Right lobe of liver (tissue), 6 donors: ENCODE measurements at regions not wholly inside any gene's neighbourhood (a gene's known extent, or its start where the extent isn't known, plus 50 kb on each side); places are given as distances from the start of the nearest gene placed in this dataset.
A peak's percentile ranks its signal among the peaks of the same experiment; 100 is the strongest.

Experiments
- ATAC-seq, 4 donors: fragments of 200-7000 bp; cut with Tn5 transposase; one replicate each; pipeline ENCODE4 v1.9.1; 2020; ENCODE audit warnings: mild to moderate bottlenecking in 4 of 4, moderate library complexity in 4 of 4
- DNase-seq, 3 donors: peaks; one replicate each; pipeline ENCODE4 v3.0.0-alpha.2; 2020
- H3K27ac ChIP-seq, 3 donors: fragments of 200-600 bp; one replicate each; pipeline ENCODE4 v1.8.0; 2022
- H3K27me3 ChIP-seq, 2 donors: fragments of 200-600 bp; one replicate each; pipeline ENCODE4 v1.8.0; 2022
- H3K36me3 ChIP-seq, 4 donors: fragments of 200-600 bp; sonication (generic) in 1 of 4; one replicate each; pipeline versions ENCODE4 v1.5.1 to v1.8.0; 2017 to 2022; ENCODE audit warnings: control low read depth in 1 of 4
- H3K4me1 ChIP-seq, 4 donors: fragments of 200-600 bp; sonication (generic) in 1 of 4; one replicate each; pipeline versions ENCODE4 v1.5.1 to v1.8.0; 2017 to 2022; ENCODE audit warnings: control low read depth in 1 of 4
- H3K4me3 ChIP-seq, 3 donors: fragments of 200-600 bp; one replicate each; pipeline ENCODE4 v1.8.0; 2022
- H3K9me3 ChIP-seq, 4 donors: fragments of 200-600 bp; sonication (generic) in 1 of 4; one replicate each; pipeline versions ENCODE4 v1.5.1 to v1.8.0; 2017 to 2022; ENCODE audit warnings: control low read depth in 1 of 4
- POLR2A ChIP-seq: fragments of 450-650 bp; IDR thresholded peaks from one replicate; pipeline ENCODE4 v1.6.1; 2017; ENCODE audit warnings: antibody characterized with exemption, mild to moderate bottlenecking
- WGBS: methylation state at CpG from one replicate; pipeline ENCODE4 v1.1.6; 2018; ENCODE audit warnings: low coverage, low lambda C conversion rate; ENCODE audit not compliant: insufficient coverage; ENCODE audit errors: missing lambda C conversion rate; 5-methylcytosine and 5-hydroxymethylcytosine counted together
- intact Hi-C, 2 donors: fragments of 100-400 bp; cut with DNase I; formaldehyde crosslinking; loops; one replicate each; pipeline versions ENCODE4 v1.11.2 to v1.14.1; 2022
- TF ChIP-seq, protein P1 (sequence below), 4 donors: fragments of 200-600 bp in 3 of 4; fragments of 450-650 bp in 1 of 4; IDR thresholded peaks; one replicate each; pipeline versions ENCODE4 v1.5.1 to v1.8.0; 2016 to 2022; ENCODE audit warnings: antibody characterized with exemption in 4 of 4, mild to moderate bottlenecking in 2 of 4
- donor health status: DM: no; HTN: yes; CAD: no.
- donor health status: DM: no; HTN: no; CAD: no.
- donor health status: DM: no; HTN: no; CAD: no.
- donor health status: DM: no; HTN: yes; CAD: no.
- donor health status: DM: no; HTN: yes; CAD: no.

DNA sequence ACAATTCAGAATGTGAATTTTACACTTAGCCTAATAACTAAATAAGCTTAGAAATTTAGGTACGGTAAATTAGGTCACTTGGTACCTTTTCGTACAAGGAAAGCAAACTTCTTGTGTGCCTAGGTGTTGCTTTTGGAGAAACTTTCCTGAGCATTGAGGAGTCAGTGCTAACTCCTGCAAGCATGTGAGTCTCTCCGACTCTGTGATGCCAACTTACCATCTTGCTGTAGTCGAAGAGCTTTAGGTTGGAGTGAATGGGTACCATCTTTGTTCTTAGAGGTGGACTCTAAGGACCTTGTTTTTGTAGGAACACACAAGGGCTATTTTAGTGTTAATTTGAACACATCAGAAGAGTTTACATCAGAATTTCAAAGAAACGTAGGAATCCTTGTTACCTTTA, 688.9 kb downstream of the USP25 start:
- Histone ChIP-seq H3K4me3 (peak overlapping the region in 2 of 3 donors; percentile 50 to 52), H3K4me1 (peaks cover 0 to 14% (median 3%) of the 10 kb centered on the region in 4 donors), H3K9me3 (no peaks in the 10 kb centered on the region), H3K27me3 (no peaks in the 10 kb centered on the region), H3K27ac (peak overlapping the region; percentile 83 to 93 (median 93)), H3K36me3 (no peaks in the 10 kb centered on the region)
- no peak for TF ChIP-seq POLR2A
- TF ChIP-seq, protein P1, sequence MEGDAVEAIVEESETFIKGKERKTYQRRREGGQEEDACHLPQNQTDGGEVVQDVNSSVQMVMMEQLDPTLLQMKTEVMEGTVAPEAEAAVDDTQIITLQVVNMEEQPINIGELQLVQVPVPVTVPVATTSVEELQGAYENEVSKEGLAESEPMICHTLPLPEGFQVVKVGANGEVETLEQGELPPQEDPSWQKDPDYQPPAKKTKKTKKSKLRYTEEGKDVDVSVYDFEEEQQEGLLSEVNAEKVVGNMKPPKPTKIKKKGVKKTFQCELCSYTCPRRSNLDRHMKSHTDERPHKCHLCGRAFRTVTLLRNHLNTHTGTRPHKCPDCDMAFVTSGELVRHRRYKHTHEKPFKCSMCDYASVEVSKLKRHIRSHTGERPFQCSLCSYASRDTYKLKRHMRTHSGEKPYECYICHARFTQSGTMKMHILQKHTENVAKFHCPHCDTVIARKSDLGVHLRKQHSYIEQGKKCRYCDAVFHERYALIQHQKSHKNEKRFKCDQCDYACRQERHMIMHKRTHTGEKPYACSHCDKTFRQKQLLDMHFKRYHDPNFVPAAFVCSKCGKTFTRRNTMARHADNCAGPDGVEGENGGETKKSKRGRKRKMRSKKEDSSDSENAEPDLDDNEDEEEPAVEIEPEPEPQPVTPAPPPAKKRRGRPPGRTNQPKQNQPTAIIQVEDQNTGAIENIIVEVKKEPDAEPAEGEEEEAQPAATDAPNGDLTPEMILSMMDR (IDR thresholded peaks at IDR 0.05), result no peak
- ATAC-seq, result no peak
- intact Hi-C loops, result no loop called here
- 75% methylated on average over 5 of the region's 5 CpGs for WGBS
- no peak for DNase-seq

DNA sequence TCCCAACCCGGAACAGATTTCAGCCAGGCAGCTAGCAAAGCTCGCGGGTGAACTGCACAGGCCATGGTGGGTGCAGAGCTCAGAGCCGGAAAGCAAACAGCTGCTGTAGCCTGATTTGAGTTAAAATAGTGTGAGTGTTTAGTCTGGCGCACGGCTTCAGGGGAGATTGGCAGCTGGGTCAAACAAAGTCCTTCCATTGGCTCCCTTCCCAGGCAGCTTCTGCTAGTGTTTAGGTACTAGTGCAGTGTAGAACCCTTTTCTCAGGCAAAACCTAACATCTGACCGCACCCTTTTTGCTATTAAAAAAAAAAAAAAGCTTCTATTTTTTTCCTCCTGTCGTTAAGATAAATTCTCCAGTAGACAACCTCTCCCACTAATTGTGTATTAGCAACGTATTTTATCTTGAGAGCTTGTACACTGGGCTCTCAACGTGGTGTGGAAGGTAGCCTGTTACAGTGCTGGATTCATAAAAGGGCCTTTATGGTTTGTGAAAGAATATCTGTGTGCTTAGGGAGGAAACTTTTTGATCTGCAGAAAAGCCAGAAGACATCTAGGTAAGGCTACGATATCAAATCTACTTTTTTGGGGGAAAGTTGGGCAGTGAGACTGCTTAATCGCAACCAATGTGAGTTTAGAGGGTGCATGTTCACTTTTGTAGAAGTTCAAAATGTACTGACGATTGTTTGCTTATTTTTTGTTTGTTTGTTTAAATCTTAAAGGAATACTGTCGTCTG, 689.6 kb downstream of the USP25 start:
- peak; percentile 78 to 93 (median 87) for DNase-seq
- TF ChIP-seq POLR2A, result peak; percentile 53
- TF ChIP-seq, protein P1 (IDR thresholded peaks at IDR 0.05), result no peak
- Histone ChIP-seq H3K27me3 (no peaks in the 10 kb centered on the region), H3K36me3 (no peaks in the 10 kb centered on the region), H3K27ac (peak overlapping the region; percentile 83 to 93 (median 93)), H3K9me3 (no peaks in the 10 kb centered on the region), H3K4me1 (peaks cover 0 to 14% (median 3%) of the 10 kb centered on the region in 4 donors), H3K4me3 (peak overlapping the region; percentile 28 to 52 (median 50))
- 7% methylated on average over 14 of the region's 14 CpGs for WGBS
- intact Hi-C loops, result no loop called here
- ATAC-seq, result peak; percentile 89 to 96 (median 94)

DNA sequence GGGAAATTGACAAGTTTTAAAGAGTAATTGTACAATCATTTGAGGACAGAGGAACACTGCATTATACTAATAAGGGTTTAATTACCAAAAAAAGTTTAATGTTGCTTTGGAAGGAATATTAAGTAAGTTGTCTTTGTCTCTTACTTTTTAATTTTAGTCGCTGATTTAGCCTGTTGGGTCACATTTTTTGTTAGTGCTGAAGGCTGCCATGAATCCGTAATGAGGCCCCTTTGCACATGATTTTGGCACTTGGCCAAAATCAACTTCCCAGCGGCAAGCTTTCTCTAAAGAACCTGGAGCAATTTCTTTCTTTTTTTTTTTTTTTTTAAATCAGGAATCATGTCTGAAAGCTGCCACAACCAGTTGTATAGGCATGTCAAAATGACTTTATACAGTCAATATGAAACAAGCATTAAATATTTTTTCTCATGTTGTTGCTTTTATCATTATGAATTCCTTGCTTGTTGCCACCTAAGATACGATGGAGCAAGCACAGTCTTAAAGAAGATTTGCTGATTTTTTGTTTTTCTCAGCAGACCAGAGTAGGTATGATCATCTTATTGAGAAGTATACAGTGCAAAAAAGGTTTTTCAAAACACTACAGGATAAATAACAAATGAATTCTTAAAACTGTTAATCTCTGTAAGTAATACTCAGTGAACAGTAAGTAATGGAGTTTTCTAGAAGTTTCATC, 690.4 kb downstream of the USP25 start:
- DNase-seq (peak; percentile 33 to 70 (median 59)), ATAC-seq (peak; percentile 45 to 63 (median 52))
- TF ChIP-seq, protein P1 (IDR thresholded peaks at IDR 0.05), result no peak
- TF ChIP-seq POLR2A, result no peak
- Histone ChIP-seq H3K4me1 (peaks cover 0 to 20% (median 3%) of the 10 kb centered on the region in 4 donors), H3K9me3 (no peaks in the 10 kb centered on the region), H3K27me3 (no peaks in the 10 kb centered on the region), H3K4me3 (peak overlapping the region; percentile 28 to 52 (median 50)), H3K27ac (peak overlapping the region; percentile 83 to 93 (median 93)), H3K36me3 (no peaks in the 10 kb centered on the region)
- intact Hi-C loops, result no loop called here
- 13% methylated on average over 4 of the region's 4 CpGs for WGBS

DNA sequence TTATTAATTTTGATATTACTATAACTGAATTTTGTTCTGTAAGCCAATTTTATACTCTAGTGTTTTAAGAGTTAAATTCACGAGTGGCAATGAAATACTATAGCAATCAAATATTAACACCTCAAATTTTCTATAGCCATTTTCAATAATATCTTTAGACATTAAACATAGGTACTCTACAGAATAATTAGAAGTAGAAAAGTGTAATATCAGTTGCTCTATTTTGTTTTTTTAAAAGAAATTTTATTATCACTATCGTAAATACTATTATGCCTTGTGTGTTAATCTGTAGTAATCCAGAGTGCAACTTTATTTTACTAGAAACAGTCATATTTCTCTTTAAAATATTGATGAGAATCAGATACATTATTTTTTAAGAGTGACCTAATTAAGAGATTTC, 691.2 kb downstream of the USP25 start:
- Histone ChIP-seq H3K4me3 (peak overlapping the region; percentile 28 to 52 (median 50)), H3K4me1 (peaks cover 0 to 23% (median 3%) of the 10 kb centered on the region in 4 donors), H3K9me3 (no peaks in the 10 kb centered on the region), H3K27me3 (no peaks in the 10 kb centered on the region), H3K27ac (peak overlapping the region; percentile 83 to 93 (median 93)), H3K36me3 (no peaks in the 10 kb centered on the region)
- TF ChIP-seq POLR2A, result no peak
- TF ChIP-seq, protein P1 (IDR thresholded peaks at IDR 0.05), result no peak
- ATAC-seq (no peak), DNase-seq (no peak)
- intact Hi-C loops, result no loop called here
- WGBS, result 9% methylated on average over 2 of the region's 2 CpGs
